ENCODE measurements at regions not wholly inside any gene's neighbourhood (a gene's known extent, or its start where the extent isn't known, plus 50 kb on each side); places are given as distances from the start of the nearest gene placed in this dataset.

DNA sequence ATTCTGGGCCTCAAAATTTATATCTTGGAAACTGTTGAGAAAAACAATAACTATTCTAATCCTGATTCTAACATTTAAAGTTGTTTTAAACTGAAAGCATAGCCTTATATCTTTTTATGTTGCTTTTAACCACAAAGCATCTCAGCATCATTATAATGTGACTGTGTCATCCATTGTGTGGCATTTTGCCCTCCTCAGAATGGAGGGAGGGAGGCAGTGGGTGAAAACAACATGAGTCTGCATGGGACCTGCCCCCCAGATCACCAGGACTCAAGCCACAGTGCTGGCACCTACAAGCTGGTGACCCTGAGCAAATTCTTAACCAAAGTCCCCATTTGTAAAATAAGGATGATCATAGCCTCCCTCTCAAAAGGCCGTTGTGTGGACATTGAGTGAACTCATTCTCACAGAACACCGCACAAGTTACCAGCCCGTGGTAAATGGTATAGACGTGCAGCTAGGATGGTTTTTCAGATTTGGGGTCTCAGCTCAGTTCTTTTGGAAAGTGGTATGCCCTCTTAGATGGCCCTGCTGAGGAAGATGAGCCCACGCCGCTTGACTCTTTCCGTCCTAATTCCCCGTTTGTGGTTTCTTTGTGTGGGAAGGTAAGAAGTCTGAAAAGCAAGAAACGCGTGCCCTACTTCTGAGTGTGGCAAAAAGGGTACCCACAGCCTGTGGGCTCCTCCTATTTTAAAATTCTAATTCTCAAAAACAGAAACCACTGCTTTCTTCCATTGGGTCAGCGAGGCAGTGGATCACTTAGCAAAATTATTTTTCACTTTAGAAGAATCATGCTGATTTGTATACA lies 305.0 kb upstream of the ID2 start:
- TF ChIP-seq, protein P1, sequence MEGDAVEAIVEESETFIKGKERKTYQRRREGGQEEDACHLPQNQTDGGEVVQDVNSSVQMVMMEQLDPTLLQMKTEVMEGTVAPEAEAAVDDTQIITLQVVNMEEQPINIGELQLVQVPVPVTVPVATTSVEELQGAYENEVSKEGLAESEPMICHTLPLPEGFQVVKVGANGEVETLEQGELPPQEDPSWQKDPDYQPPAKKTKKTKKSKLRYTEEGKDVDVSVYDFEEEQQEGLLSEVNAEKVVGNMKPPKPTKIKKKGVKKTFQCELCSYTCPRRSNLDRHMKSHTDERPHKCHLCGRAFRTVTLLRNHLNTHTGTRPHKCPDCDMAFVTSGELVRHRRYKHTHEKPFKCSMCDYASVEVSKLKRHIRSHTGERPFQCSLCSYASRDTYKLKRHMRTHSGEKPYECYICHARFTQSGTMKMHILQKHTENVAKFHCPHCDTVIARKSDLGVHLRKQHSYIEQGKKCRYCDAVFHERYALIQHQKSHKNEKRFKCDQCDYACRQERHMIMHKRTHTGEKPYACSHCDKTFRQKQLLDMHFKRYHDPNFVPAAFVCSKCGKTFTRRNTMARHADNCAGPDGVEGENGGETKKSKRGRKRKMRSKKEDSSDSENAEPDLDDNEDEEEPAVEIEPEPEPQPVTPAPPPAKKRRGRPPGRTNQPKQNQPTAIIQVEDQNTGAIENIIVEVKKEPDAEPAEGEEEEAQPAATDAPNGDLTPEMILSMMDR (IDR thresholded peaks at IDR 0.05) = no peak
- no peak for TF ChIP-seq POLR2A (IDR thresholded peaks at IDR 0.05)
